Mesothelial cell of epicardium (in vitro differentiated cells): ENCODE measurements at regions not wholly inside any gene's neighbourhood (a gene's known extent, or its start where the extent isn't known, plus 50 kb on each side); places are given as distances from the start of the nearest gene placed in this dataset.

ENCODE experiments used
- DNase-seq, 2 experiments: peaks; one replicate each; pipeline ENCODE4 v3.0.0; 2021; ENCODE audit warnings: low spot score in 2 of 2; ENCODE audit not compliant: unreplicated experiment in 2 of 2
- H3K27ac Mint-ChIP-seq: 2 replicates; pipeline ENCODE4 v1.8.0; 2021; ENCODE audit warnings: mixed read lengths
- H3K27me3 Mint-ChIP-seq: 2 replicates; pipeline ENCODE4 v1.8.0; 2021; ENCODE audit warnings: low read depth, mixed read lengths
- H3K36me3 Mint-ChIP-seq: 2 replicates; pipeline ENCODE4 v1.8.0; 2021; ENCODE audit warnings: mixed read lengths
- H3K4me1 Mint-ChIP-seq: 2 replicates; pipeline ENCODE4 v1.8.0; 2021; ENCODE audit warnings: mixed read lengths
- H3K4me3 Mint-ChIP-seq: 2 replicates; pipeline ENCODE4 v1.8.0; 2021; ENCODE audit warnings: mild to moderate bottlenecking, moderate library complexity, mixed read lengths
- H3K9me3 Mint-ChIP-seq: 2 replicates; pipeline ENCODE4 v1.8.0; 2021; ENCODE audit warnings: mixed read lengths
- TF ChIP-seq, protein P1 (sequence below): fragments of 200-600 bp; sonication (generic); IDR thresholded peaks from one replicate; pipeline ENCODE4 v1.5.0; 2021; ENCODE audit warnings: antibody characterized with exemption; ENCODE audit not compliant: unreplicated experiment

DNA sequence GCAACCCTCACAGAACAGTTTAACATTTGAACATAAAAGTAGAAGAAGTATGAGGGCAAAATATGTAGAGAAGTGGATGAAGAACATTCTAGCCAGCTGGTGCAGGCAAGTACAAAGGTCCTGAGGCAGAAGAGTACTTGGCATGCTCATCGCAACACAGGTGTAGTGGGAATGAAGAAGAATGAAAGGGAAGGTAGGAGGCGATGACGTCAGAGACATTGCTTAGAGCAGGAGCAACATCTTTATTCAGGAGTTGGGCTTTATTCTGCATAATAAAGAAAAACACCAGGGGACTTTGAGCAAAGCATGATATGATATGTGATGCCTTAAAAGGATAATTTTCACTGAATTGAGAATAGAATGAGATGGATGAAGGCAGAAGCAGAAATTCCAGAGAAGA lies 570.6 kb upstream of the CDH9 start:
- Mint-ChIP-seq H3K4me1 (peaks cover 23% of the 10 kb centered on the region), H3K27ac (no peak overlapping the region), H3K9me3 (peaks cover 5% of the 10 kb centered on the region), H3K36me3 (no peaks in the 10 kb centered on the region), H3K4me3 (no peak overlapping the region), H3K27me3 (no peaks in the 10 kb centered on the region)
- TF ChIP-seq, protein P1, sequence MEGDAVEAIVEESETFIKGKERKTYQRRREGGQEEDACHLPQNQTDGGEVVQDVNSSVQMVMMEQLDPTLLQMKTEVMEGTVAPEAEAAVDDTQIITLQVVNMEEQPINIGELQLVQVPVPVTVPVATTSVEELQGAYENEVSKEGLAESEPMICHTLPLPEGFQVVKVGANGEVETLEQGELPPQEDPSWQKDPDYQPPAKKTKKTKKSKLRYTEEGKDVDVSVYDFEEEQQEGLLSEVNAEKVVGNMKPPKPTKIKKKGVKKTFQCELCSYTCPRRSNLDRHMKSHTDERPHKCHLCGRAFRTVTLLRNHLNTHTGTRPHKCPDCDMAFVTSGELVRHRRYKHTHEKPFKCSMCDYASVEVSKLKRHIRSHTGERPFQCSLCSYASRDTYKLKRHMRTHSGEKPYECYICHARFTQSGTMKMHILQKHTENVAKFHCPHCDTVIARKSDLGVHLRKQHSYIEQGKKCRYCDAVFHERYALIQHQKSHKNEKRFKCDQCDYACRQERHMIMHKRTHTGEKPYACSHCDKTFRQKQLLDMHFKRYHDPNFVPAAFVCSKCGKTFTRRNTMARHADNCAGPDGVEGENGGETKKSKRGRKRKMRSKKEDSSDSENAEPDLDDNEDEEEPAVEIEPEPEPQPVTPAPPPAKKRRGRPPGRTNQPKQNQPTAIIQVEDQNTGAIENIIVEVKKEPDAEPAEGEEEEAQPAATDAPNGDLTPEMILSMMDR: no peak
- no peak for DNase-seq

DNA sequence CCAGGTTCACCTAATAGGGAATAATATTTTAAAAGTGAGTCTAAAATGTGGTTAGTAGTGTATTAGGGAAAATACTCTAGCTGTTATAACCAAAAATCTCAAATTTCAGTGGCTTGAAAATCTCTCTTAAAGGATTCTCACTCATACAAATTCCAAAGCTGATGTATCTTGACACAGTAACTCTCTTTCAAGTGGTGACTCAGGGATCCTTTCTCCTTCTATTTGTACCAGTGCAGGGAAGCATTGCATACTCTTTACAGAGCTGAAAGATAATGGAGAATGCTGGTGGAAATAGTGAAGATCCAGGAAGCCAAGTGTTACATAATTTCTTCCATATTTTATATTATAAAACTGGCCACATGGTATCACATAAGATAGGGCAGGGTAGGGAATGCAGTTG lies 560.2 kb upstream of the CDH9 start:
- Mint-ChIP-seq H3K27me3 (no peaks in the 10 kb centered on the region), H3K4me1 (peaks cover 40% of the 10 kb centered on the region), H3K36me3 (no peaks in the 10 kb centered on the region), H3K9me3 (peaks cover 8% of the 10 kb centered on the region), H3K4me3 (no peak overlapping the region), H3K27ac (peak overlapping the region; percentile 15)
- no peak for DNase-seq
- TF ChIP-seq, protein P1: no peak

- H3K27me3 Mint-ChIP-seq: no peaks in the 10 kb centered on the region
Measured at GRCh38 chr5:27594141-27594540, 555.8 kb upstream of the CDH9 start.

GRCh38 chr5:27592231-27592630 lies 553.8 kb upstream of the CDH9 start:
- Mint-ChIP-seq H3K4me3 (no peak overlapping the region), H3K27ac (no peak overlapping the region), H3K27me3 (no peaks in the 10 kb centered on the region), H3K4me1 (peaks cover 29% of the 10 kb centered on the region), H3K36me3 (peaks cover 12% of the 10 kb centered on the region), H3K9me3 (peaks cover 34% of the 10 kb centered on the region)
- TF ChIP-seq, protein P1: no peak
- no peak for DNase-seq

More at GRCh38 chr5:27594141-27594540, 555.8 kb upstream of the CDH9 start:
- no peak for DNase-seq
- no peak overlapping the region for H3K4me3 Mint-ChIP-seq
- peak overlapping the region; percentile 36 for H3K27ac Mint-ChIP-seq
- peaks cover 17% of the 10 kb centered on the region for H3K9me3 Mint-ChIP-seq
- TF ChIP-seq, protein P1: no peak
- peaks cover 42% of the 10 kb centered on the region for H3K4me1 Mint-ChIP-seq
- H3K36me3 Mint-ChIP-seq: peaks cover 2% of the 10 kb centered on the region

DNA sequence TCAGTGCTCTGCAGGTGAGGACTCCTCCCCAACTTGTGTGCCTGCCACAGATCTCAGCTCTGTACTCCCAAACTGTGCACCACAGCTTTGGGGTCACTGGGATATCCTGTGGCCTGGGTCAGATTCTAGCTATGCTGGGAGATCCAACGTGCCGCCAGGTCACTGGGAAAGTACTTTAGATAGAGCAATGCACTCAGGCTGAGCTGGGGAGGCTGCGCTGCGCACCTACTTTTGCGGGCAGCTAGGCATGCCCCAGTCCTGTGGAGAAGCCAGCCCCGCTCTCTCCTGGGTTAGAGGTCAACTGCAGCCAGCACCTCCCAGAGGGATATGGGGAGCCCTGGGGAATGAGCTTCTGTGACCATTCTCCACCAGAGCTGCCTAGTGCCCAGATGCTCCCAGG lies 552.1 kb upstream of the CDH9 start:
- no peak for DNase-seq
- H3K9me3 Mint-ChIP-seq: peaks cover 42% of the 10 kb centered on the region
- peaks cover 22% of the 10 kb centered on the region for H3K36me3 Mint-ChIP-seq
- H3K27me3 Mint-ChIP-seq: no peaks in the 10 kb centered on the region
- no peak overlapping the region for H3K4me3 Mint-ChIP-seq
- peak overlapping the region; percentile 39 for H3K27ac Mint-ChIP-seq
- TF ChIP-seq, protein P1: no peak
- peaks cover 27% of the 10 kb centered on the region for H3K4me1 Mint-ChIP-seq

- peaks cover 2% of the 10 kb centered on the region for H3K36me3 Mint-ChIP-seq
- peaks cover 5% of the 10 kb centered on the region for H3K4me1 Mint-ChIP-seq
- DNase-seq: no peak
- H3K4me3 Mint-ChIP-seq: no peak overlapping the region
- TF ChIP-seq, protein P1: no peak
- H3K27me3 Mint-ChIP-seq: no peaks in the 10 kb centered on the region
- H3K9me3 Mint-ChIP-seq: peaks cover 4% of the 10 kb centered on the region
- H3K27ac Mint-ChIP-seq: no peak overlapping the region
Measured at GRCh38 chr5:27578279-27578678, 539.9 kb upstream of the CDH9 start.
